Testis (tissue), 2 donors: ENCODE measurements at regions not wholly inside any gene's neighbourhood (a gene's known extent, or its start where the extent isn't known, plus 50 kb on each side); places are given as distances from the start of the nearest gene placed in this dataset.

Source experiments
- CTCF ChIP-seq, 3 experiments: fragments of 450-650 bp in 2 of 3; fragments of 200-600 bp in 1 of 3; sonication (generic) in 1 of 3; IDR thresholded peaks; one replicate each; pipeline ENCODE4 v1.5.1; 2016 to 2019; ENCODE audit warnings: antibody characterized with exemption in 3 of 3, mild to moderate bottlenecking in 2 of 3, moderate library complexity in 1 of 3
- POLR2A ChIP-seq: fragments of 450-650 bp; IDR thresholded peaks from one replicate; pipeline ENCODE4 v1.6.1; 2017; ENCODE audit warnings: antibody characterized with exemption, mild to moderate bottlenecking, moderate library complexity

GRCh38 chr5:93055971-93056370, 525.0 kb downstream of the NR2F1-AS1 start:
- TF ChIP-seq POLR2A (no peak), CTCF (IDR thresholded peaks at IDR 0.05) (no peak)
